HG02885 (cell line): ENCODE measurements at regions not wholly inside any gene's neighbourhood (a gene's known extent, or its start where the extent isn't known, plus 50 kb on each side); places are given as distances from the start of the nearest gene placed in this dataset.

Experiments
- ATAC-seq: cut with Tn5 transposase; IDR thresholded peaks from one replicate; pipeline ENCODE4 v1.9.1; 2021; ENCODE audit warnings: mild to moderate bottlenecking; ENCODE audit not compliant: unreplicated experiment, poor library complexity

- peak; percentile 88 for ATAC-seq
Observed at GRCh38 chr1:239025223-239025622, 361.1 kb upstream of the CHRM3 start.

GRCh38 chr1:239023732-239024360, 362.5 kb upstream of the CHRM3 start:
- no peak for ATAC-seq

- no peak for ATAC-seq
Observed at GRCh38 chr1:239016337-239016736, 370.0 kb upstream of the CHRM3 start.

- no peak for ATAC-seq
Observed at GRCh38 chr1:239011382-239011781, 375.0 kb upstream of the CHRM3 start.

- ATAC-seq: no peak
Observed at GRCh38 chr1:239008568-239008967, 377.8 kb upstream of the CHRM3 start.

- ATAC-seq: no peak
Observed at GRCh38 chr1:239006276-239006675, 380.1 kb upstream of the CHRM3 start.

GRCh38 chr1:238999944-239000343, 386.4 kb upstream of the CHRM3 start:
- no peak for ATAC-seq

- ATAC-seq: no peak
Observed at GRCh38 chr1:238998577-238998976, 387.8 kb upstream of the CHRM3 start.

- no peak for ATAC-seq
Observed at GRCh38 chr1:238991765-238992495, 394.4 kb upstream of the CHRM3 start.

GRCh38 chr1:238985312-238985711, 401.1 kb upstream of the CHRM3 start:
- no peak for ATAC-seq

GRCh38 chr1:238982736-238983135, 403.6 kb upstream of the CHRM3 start:
- ATAC-seq: no peak

- no peak for ATAC-seq
Observed at GRCh38 chr1:238981317-238981933, 404.9 kb upstream of the CHRM3 start.

- no peak for ATAC-seq
Observed at GRCh38 chr1:238980053-238980452, 406.3 kb upstream of the CHRM3 start.

GRCh38 chr1:238964631-238965030, 421.7 kb upstream of the CHRM3 start:
- ATAC-seq: no peak

- no peak for ATAC-seq
Observed at GRCh38 chr1:238962941-238963340, 423.4 kb upstream of the CHRM3 start.

GRCh38 chr1:238961790-238962189, 424.6 kb upstream of the CHRM3 start:
- no peak for ATAC-seq

GRCh38 chr1:238960071-238960470, 426.3 kb upstream of the CHRM3 start:
- no peak for ATAC-seq

GRCh38 chr1:238955934-238956333, 430.4 kb upstream of the CHRM3 start:
- ATAC-seq: no peak

GRCh38 chr1:238954865-238955264, 431.5 kb upstream of the CHRM3 start:
- no peak for ATAC-seq

- ATAC-seq: no peak
Observed at GRCh38 chr1:238953448-238954010, 432.8 kb upstream of the CHRM3 start.

GRCh38 chr1:238951809-238952208, 434.6 kb upstream of the CHRM3 start:
- no peak for ATAC-seq
